HG03039 (cell line): ENCODE measurements at regions not wholly inside any gene's neighbourhood (a gene's known extent, or its start where the extent isn't known, plus 50 kb on each side); places are given as distances from the start of the nearest gene placed in this dataset.
"Not testable (repeated sequence)": the region's sequence is repeated elsewhere in the genome, so short reads cannot be mapped to it uniquely, and the experiment has no call there.

ENCODE experiments used
- ATAC-seq: cut with Tn5 transposase; IDR thresholded peaks from one replicate; pipeline ENCODE4 v1.9.1; 2021; ENCODE audit warnings: mild to moderate bottlenecking, moderate library complexity; ENCODE audit not compliant: unreplicated experiment

DNA sequence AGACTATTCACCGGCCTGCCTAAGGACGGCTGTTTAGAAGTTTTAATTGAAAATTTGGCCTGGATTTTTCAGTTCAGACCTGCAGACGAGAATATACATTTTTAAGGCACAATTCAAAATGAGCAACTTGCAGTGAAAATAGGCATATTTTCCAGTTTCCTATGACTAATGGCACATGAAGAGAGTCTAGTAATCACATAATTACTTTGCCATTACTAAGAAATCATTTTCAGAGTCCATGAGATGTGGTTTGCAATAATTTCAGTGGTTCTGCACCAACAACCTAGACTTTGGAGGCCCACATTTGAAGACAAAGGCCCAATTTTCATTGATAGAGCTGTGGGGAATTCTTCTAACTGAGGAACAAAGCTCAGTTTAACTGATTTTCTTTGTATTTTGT, 205.3 kb downstream of the SOX2 start:
- ATAC-seq: no peak

DNA sequence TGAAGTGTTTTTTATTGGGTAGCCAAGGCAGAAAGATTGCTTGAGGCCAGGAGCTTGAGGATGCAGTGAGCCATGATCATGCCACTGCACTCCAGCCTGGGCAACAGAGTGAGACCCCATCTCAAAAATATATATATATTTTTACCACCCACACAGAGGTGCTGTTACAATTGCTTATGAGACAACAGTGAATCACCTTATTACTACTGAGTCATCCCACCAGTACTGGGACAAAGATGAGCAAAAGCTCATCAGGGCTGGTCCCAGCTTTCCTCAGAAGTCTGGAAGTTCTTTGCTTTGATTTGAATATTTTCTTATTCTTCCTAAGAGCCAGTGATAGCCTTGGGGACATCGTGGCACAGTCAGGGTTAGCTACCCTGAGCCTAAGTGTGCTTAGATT, 207.7 kb downstream of the SOX2 start:
- no peak for ATAC-seq

DNA sequence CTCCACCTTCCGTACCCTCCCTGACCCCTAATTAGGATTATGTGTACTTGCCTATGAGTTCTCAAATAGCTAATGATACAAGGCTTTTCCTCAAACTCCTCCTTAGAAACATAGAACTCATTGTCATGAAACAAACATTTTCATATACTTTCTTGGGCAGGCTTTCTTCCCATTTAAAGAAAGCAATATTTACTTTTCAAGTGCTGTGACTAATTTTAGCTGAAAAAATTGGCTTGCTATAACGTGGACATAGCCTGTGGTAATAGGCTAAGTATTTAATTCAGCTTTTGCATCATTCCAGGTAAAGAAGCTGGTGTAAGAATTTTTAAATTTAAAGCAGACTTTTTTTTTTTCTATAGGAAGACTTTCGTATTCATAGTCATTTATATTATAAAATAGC, 208.7 kb downstream of the SOX2 start:
- no peak for ATAC-seq

DNA sequence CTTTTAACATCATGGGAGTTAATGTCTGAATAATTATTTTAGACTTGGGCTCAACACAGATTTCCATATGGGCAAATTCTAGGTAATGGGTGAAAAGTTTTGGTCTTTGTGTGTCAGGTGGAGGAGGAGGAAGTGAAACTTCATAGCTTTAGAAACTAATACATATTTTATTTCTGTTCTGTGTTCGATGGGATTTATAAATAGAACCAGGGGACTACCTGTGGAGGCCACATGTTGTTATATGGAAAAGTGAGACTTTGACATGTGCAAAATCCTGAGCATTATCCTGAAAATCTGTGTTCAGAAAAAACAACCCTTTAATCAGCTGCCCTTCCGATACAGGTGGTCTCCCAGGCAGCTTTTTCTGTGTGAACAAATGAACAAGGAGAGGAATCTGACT, 209.5 kb downstream of the SOX2 start:
- peak; percentile 86 for ATAC-seq

DNA sequence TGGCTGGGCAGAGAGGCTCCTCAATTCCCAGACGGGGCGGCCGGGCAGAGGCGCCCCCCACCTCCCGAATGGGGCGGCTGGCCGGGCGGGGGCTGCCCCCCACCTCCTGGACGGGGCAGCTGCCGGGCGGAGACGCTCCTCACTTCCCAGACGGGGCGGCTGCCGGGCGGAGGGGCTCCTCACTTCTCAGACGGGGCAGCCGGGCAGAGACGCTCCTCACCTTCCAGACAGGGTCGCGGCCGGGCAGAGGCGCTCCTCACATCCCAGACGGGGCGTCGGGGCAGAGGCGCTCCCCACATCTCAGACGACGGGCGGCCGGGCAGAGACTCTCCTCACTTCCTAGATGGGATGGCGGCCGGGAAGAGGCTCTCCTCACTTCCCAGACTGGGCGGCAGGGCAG, 214.1 kb downstream of the SOX2 start:
- ATAC-seq: not testable (repeated sequence)

DNA sequence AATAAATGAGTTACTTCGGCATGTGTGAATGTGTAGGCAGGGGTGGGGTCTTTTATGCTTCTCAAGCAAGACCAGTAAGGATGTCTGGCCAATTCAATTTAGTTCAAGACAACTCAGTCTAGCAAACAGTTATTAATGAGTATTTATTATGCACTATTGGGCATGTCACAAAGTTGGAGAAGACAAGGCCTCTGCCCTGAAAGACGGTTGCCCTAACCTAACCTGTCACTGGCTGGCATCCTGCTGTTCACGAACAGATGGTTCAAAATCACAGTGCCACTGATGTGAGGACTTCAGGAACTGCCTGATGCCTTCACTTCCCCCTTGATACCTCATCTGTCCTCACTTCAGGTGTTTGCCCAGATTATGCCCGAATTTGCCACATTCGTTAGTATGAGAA, 217.8 kb downstream of the SOX2 start:
- ATAC-seq: no peak

DNA sequence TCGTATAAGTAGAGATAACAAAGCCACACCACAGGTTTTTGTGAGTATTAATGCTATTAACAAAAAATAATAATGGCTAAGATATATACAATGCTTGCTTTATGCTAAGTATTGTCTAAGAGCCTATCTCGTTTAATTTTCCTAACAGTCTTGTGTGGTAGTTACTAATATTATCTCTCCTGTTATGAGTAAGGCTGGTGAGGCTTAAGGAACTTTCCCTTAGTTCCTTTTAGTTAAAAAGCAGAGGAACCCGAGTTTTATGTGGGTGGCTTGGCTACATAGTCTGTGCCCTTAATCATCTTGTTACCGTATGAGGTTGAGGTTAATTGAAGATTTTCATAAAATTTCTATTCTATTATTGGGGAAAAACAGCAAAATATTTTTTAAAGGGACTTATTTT, 218.4 kb downstream of the SOX2 start:
- ATAC-seq: no peak

DNA sequence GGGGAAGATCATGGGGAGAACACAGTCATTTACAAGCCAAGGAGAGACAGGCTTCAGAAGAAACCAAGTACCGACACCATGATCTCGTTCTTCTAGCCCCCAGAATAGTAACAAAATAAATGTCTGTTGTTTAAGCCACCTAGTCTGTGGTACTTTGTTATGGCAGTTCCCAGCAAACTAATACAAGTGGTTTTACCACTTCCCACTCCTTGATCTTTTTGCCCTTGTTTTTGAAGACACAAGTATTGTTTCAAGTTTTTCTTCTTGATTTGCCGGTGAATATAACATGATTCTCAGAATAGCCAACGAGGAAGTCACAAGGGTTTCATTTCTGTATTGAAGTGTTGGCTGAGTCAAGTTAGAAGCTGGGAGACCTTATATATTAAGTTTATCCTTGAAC, 220.3 kb downstream of the SOX2 start:
- ATAC-seq: peak; percentile 63

DNA sequence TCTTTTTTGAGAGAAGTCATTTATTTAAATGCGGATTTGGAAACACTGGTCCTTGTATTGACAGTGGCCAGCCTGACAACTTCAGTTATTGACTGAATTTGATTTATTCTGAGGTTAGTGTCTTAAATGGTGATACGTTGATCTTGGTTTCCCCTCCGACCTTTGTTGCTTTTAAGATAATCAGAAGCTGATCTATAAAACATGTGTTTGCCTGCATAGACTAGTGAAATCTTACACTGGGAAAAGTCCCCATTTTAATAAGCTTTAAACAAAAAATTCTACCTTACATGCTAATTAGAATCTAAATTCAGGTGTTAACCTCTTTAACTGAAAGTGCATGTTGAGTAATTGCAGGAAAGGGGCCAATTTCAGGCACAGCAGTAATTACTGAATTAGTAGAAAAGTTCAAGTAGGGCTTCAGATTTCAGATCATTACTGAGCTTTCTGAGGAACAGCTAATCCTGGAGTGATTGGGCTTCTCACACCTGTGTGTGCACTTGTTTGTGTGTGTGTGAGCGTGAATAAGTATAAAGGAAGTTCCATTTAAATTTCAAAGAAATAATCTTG, 221.4 kb downstream of the SOX2 start:
- ATAC-seq: no peak

DNA sequence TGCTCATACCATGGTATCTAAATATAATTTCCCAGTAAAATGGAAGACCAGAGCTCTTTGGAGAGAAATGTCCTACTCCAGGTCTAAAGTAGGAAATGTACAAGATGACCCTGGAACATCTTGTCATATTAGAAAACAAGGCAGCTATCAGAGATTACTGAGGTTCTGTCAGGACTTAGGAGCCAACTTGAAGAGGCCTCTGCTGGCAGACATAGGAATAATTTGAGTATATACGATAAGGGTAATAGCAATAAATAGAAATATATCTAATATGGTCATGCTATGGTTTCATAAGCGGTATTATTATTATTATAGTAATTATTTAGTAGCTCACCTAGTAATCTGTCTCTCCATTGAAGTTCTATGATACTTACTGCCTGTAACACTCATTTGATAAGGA, 224.2 kb downstream of the SOX2 start:
- ATAC-seq: no peak

DNA sequence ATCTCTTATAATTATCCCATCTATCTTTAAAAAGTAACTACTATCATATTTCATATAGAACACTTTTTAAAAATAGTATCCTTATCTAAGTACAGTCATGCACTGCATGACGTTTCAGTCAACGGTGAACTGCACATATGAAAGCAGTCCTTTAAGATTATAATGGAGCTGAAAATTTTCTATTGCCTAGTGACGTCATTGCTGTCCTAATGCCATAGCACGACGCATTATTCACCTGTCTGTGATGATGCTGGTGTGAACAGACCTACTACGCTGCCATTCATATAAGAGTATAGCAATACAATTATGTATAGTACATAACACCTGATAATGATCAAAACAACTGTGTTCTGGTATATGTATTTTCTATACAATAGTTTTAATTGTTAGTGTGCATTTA, 225.0 kb downstream of the SOX2 start:
- no peak for ATAC-seq

DNA sequence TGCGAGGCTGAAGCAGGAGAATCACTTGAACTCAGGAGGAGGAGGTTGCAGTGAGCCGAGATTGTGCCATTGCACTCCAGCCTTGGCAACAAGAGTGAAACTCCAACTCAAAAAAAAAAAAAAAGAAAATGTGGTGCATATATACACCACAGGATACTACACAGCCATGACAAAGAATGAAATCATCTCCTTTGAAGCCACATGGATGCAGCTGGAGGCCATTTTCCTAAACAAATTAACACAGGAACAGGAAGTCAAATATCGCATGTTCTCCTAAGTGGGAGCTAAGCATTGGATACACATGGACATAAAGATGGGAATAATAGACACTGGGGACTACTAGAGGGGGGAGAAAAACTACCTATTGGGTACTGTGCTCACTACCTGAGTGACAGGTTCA, 226.9 kb downstream of the SOX2 start:
- not testable (repeated sequence) for ATAC-seq

DNA sequence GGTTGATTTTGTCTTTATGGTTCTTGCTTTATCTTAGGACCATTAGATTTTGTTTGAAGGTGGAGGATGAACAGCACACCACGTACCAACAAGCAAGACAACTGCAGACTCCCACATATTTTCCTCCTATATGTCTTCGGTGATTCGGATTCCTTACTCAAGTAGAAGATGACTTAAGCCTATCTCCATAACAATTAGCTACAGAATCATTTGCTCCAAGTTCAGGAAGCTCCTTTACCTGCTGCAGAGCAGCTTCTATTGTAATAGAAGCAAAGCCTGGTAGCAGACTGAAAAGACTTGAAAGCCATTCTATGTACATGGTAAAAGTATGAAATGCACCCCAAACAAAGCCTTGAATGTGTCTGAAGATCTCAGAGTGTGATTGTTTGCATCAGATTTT, 229.0 kb downstream of the SOX2 start:
- ATAC-seq: no peak

DNA sequence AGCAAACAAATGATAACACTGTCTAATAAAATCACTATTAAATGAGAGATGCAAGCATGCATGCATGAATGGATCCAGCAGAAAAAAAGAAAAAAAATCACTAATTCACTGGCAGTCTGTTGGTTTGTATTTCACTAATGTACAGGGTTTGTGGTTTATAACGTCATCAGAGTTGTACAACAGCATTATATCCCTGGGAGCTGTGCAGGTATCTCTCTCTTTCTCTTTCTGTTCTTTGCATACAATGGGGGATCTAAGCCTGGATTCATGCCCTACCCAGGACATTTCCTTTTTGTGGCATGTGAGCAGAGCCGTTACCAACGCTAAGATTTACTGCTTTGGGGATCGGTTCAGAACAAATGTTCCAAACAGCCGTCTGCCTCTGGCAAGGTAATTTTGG, 229.5 kb downstream of the SOX2 start:
- peak; percentile 84 for ATAC-seq

DNA sequence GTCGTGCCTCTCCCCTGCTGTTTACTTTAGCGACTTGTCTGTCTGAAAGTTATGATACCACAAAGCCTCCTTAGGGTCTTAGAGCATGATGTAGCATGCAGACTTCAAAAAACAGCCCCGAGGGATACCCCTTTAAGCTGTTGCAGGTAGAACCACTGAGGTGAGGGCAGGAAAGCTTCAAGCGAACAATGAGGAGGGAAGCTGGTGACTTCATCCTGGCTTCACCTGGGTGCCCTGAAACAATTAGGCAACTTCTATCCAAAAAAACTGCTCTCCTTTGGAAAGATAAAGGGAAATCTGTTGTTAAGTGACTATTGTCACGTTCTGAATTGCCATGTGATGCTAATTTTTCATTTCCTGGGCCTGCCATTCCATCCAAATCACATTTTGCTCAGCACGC, 231.6 kb downstream of the SOX2 start:
- ATAC-seq: no peak

DNA sequence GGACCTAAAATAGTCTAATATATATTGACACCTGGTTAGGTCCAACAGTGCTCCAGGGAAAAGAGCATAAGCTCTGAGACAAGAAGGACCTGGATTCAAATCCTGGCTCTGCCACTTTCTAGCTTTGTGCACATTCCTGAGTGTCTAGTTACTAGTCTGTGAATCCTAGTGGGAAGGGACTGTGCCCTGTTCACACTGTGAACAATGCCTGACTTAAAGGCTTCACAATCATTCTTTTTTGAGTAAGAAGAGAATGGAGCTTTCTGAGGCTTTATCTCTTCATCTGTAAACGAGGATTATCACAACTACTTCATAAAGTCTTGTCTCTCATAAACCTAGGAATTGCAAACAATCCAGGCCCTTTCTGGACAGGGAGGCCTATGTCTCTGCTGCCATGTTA, 235.9 kb downstream of the SOX2 start:
- ATAC-seq: no peak

DNA sequence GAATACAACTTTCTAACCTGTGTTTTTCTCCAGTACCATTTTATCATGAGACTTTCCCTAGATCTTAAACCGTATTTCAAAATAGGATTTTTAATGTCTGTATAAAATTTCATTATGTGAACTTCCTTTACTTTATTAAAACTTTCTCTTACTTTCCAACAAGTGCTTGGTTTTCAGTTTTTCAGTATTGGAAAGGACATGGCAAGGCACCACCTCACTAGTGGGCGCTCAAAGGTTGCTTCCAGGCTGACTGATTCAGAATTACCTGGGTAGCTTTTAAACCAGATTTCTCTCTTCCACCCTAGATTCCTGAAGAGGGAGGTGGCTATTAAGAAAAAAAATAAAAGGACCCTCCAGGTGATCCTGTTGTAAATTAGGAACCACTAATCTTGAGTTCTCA, 236.6 kb downstream of the SOX2 start:
- ATAC-seq: no peak

DNA sequence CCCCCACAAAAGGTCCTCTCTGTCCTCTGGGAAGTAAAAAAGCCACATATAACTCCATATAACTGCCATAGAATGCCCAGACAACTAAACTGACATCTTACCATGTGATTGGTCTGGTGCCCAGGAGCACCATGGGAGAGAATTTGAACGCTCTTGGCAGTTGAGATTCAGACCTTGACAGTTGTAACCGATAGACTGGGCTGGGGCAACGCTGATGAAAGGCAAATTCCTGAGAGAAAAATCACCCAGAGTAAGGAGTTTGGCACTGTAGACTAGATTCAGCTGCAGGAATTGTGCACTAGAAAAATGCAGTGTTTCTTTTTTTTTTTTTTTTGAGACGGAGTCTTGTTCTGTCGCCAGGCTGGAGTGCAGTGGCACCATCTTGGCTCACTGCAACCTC, 240.5 kb downstream of the SOX2 start:
- no peak for ATAC-seq

DNA sequence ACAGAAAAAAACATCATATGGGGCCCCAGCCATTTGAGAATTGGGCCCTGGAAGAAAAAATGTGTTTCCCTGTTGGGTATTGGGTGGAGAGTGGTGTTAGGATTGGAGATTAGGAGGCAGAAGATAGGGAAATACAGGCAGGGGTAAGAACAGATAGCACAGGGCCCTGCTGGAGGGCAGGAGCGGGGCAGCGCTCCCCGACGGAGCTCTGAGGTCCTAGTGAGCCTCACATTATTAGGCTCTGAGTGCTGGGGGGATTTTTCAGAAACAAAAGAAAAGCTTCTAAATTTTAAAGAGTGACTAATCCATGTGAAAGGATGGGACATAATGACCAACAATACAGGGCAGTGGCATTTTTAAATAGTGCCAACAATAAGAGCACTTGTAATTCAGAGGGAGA, 241.2 kb downstream of the SOX2 start:
- ATAC-seq: no peak

DNA sequence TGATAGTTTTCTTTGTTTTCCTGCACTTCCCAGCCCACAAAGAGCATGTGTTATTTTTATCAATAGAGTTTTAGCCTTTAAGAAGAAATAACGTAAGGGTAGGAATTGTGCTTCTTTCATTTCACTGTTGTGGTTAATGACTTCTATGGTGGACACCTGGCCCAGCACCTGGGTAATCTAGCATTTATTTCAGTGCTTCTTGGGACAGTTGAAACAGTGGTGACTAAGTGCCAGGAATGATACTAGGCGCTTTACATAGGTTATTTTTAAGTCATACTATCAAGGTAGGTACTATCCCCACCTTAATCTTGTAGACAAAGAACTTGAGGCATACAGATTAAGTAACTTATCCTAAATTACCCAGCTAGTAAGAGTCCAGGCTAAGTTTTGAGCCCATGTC, 243.8 kb downstream of the SOX2 start:
- ATAC-seq: peak; percentile 56

DNA sequence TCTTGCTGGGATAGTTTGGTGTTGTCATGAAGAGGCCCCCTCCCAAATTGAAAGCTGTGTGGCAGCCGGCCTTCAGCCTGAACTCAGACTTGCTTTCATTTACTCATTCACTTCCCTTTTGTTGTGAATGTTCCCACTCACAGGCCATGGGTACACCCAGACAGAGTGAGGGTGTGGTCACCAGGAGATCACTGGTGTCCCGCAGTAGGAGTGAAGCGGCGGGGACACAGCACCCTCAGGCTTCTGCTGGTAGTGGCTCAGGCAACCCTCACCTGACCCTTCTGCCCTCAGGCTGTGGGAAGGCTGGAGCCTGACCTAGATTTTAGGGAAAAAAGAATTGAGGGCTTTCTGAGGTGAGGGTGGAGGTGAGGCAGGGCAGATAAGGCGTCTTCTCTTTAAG, 244.4 kb downstream of the SOX2 start:
- peak; percentile 49 for ATAC-seq

DNA sequence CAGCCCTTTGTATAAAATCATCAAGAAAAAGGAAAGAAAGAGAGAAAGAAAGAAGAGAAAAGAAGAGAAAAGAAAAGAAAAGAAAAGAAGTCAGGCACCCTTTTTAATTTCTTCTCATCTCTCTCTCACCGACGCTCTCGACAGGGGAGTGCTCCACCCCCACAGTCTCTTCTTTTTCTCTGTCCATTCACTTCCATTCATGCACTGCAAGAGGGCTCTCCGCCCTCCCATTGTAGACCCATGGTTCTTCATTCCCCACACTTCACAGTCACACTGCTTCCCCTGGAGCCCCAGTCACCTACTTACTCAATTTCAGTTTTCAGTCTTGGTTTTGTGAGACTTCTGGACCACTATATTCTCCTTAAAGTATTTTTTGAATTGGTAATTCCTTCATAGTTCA, 254.7 kb downstream of the SOX2 start:
- no peak for ATAC-seq

DNA sequence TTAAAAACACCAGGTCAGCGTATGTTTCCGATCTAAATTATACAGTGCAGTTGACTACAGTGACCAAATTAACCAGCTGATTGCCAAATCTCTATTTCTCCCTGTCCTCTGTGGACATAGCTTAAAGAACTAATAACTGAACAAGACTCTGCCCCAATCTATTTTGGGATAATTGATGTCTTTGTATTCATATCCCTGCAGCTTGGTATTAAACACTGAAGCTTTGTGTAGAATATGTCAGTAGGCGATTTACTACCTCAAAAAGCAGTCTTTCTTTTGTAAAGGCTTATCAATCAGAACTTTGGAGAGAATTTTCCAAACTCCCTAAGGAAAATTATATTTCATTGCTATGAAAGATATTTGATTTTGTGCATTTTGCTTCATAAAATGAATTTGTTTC, 258.2 kb downstream of the SOX2 start:
- no peak for ATAC-seq

DNA sequence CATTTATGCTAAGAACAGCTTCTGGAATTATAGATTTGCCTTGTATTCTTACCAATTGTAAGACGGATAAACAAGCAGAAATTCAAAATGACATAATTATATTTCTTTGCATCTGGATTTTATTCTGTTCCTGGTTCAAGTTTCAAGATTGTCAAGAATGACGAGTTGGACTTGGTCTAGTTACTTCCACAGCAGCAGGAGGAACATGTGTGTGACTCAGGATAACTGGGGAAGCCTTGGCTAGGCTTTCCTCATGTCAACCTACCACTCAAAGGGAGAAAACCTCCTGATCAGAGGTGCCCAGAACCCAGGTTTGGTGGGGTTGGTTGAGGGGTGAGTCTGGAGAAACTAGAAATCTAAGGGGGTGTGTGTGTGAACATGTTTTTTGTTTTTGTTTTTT, 259.7 kb downstream of the SOX2 start:
- ATAC-seq: no peak
